ENCODE measurements at regions not wholly inside any gene's neighbourhood (a gene's known extent, or its start where the extent isn't known, plus 50 kb on each side); places are given as distances from the start of the nearest gene placed in this dataset.

DNA sequence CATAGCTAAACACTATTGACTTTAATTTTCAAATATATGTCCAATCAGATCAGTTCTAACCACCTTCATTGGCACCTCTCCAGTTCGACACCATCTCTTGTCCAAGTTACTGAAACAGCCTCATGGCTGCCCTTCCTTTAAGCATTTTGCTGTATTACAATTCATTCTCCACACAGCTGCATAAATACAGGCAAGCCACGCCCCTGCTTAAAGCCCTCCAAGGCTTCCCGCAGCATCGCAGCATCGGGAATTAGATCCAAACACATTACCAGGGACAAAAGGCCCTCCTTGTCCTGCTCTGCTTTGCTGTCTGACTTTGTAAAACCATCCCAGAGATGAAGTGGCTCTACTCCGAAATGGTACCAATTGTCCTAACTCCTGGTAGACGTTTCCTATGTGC is 75.1 kb upstream of the RAI14 start:
- no peaks in the 10 kb centered on the region for H3K27me3 ChIP-seq (ENCODE audit: insufficient read depth, low read length)
- no peaks in the 10 kb centered on the region for H3K36me3 ChIP-seq (ENCODE audit: insufficient read depth, low read length)
- no peak overlapping the region for H3K4me2 ChIP-seq (ENCODE audit: low read length)
- no peak for TF ChIP-seq EZH2 (IDR thresholded peaks at IDR 0.05; ENCODE audit: borderline replicate concordance, low read length)
- TF ChIP-seq, protein P1, sequence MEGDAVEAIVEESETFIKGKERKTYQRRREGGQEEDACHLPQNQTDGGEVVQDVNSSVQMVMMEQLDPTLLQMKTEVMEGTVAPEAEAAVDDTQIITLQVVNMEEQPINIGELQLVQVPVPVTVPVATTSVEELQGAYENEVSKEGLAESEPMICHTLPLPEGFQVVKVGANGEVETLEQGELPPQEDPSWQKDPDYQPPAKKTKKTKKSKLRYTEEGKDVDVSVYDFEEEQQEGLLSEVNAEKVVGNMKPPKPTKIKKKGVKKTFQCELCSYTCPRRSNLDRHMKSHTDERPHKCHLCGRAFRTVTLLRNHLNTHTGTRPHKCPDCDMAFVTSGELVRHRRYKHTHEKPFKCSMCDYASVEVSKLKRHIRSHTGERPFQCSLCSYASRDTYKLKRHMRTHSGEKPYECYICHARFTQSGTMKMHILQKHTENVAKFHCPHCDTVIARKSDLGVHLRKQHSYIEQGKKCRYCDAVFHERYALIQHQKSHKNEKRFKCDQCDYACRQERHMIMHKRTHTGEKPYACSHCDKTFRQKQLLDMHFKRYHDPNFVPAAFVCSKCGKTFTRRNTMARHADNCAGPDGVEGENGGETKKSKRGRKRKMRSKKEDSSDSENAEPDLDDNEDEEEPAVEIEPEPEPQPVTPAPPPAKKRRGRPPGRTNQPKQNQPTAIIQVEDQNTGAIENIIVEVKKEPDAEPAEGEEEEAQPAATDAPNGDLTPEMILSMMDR (IDR thresholded peaks at IDR 0.05; ENCODE audit: low read length) = no peak
- no peak overlapping the region for H3K9ac ChIP-seq (ENCODE audit: low read length)
- H2AFZ ChIP-seq (ENCODE audit: low read length) = no peak overlapping the region
- no peaks in the 10 kb centered on the region for H3F3A ChIP-seq (ENCODE audit: insufficient read depth, low read length)
- no peaks in the 10 kb centered on the region for H3K9me3 ChIP-seq (ENCODE audit: low read length)
- H3K4me3 ChIP-seq (ENCODE audit: low read depth, low read length, poor library complexity, severe bottlenecking) = no peak overlapping the region
- no peaks in the 10 kb centered on the region for H3K4me1 ChIP-seq (ENCODE audit: insufficient read depth, low read length, severe bottlenecking)
- H3K9me2 ChIP-seq (ENCODE audit: low read depth, low read length) = no peaks in the 10 kb centered on the region
- no peak overlapping the region for H3K27ac ChIP-seq (ENCODE audit: low read depth, low read length, poor library complexity, severe bottlenecking)
- no peaks in the 10 kb centered on the region for H3K79me2 ChIP-seq (ENCODE audit: insufficient read depth, low read length)
- H4K20me1 ChIP-seq (ENCODE audit: insufficient read depth, low read length) = no peaks in the 10 kb centered on the region

DNA sequence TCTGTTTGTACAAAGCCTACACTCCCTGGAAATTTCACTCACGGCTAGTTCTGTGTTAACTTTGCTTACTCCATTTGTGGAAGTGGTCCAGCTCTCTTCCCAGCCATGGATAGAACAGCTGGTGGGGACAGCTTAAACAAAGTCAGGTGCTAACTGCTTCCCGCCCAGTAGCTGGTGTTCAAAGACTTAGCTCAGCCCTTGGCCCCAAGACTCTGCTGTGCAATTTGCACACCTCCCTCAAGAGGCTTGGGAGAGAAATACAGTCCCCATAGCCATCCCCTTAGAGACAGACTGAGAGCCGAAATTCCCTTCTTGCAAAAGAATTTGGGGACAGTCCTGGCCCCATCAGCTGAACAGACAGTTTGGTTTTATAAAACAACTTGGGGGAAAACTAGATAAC is 73.8 kb upstream of the RAI14 start:
- no peaks in the 10 kb centered on the region for H3K9me3 ChIP-seq (ENCODE audit: low read length)
- no peak for TF ChIP-seq EZH2 (IDR thresholded peaks at IDR 0.05; ENCODE audit: borderline replicate concordance, low read length)
- TF ChIP-seq, protein P1 (IDR thresholded peaks at IDR 0.05; ENCODE audit: low read length) = no peak
- H3K27ac ChIP-seq (ENCODE audit: low read depth, low read length, poor library complexity, severe bottlenecking) = no peak overlapping the region
- H2AFZ ChIP-seq (ENCODE audit: low read length) = no peak overlapping the region
- H3K36me3 ChIP-seq (ENCODE audit: insufficient read depth, low read length) = no peaks in the 10 kb centered on the region
- H3K4me2 ChIP-seq (ENCODE audit: low read length) = no peak overlapping the region
- no peaks in the 10 kb centered on the region for H3K27me3 ChIP-seq (ENCODE audit: insufficient read depth, low read length)
- H3K9ac ChIP-seq (ENCODE audit: low read length) = no peak overlapping the region
- H3K4me1 ChIP-seq (ENCODE audit: insufficient read depth, low read length, severe bottlenecking) = no peaks in the 10 kb centered on the region
- no peaks in the 10 kb centered on the region for H3K9me2 ChIP-seq (ENCODE audit: low read depth, low read length)
- no peak overlapping the region for H3K4me3 ChIP-seq (ENCODE audit: low read depth, low read length, poor library complexity, severe bottlenecking)
- no peaks in the 10 kb centered on the region for H3F3A ChIP-seq (ENCODE audit: insufficient read depth, low read length)
- H4K20me1 ChIP-seq (ENCODE audit: insufficient read depth, low read length) = no peaks in the 10 kb centered on the region
- H3K79me2 ChIP-seq (ENCODE audit: insufficient read depth, low read length) = no peaks in the 10 kb centered on the region

DNA sequence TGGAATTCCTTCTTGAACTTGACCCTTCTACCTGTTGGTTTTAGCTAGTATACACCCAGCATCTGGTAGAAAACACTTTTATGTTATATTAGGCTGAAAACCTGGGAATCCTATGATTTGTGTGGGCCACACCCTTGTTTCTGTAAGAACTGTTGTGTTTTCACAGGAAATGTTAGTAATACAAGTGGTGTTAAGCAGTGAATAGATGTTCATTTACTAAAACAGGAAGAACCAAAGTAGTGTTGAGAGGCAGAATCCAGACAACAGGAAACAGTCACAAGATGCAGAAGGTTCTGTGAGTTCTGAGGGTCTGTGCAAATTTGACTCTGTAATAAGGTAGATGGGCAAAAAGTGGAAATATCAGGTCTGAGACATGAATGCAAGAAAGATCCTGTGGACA is 73.0 kb upstream of the RAI14 start:
- Histone ChIP-seq H3K4me3 (ENCODE audit: low read depth, low read length, poor library complexity, severe bottlenecking) (no peak overlapping the region), H3K36me3 (ENCODE audit: insufficient read depth, low read length) (no peaks in the 10 kb centered on the region), H3K79me2 (ENCODE audit: insufficient read depth, low read length) (no peaks in the 10 kb centered on the region), H3K27ac (ENCODE audit: low read depth, low read length, poor library complexity, severe bottlenecking) (no peak overlapping the region), H3K4me2 (ENCODE audit: low read length) (no peak overlapping the region), H3K9me2 (ENCODE audit: low read depth, low read length) (no peaks in the 10 kb centered on the region), H3K27me3 (ENCODE audit: insufficient read depth, low read length) (no peaks in the 10 kb centered on the region), H3K9me3 (ENCODE audit: low read length) (no peaks in the 10 kb centered on the region), H2AFZ (ENCODE audit: low read length) (no peak overlapping the region), H3K9ac (ENCODE audit: low read length) (no peak overlapping the region), H4K20me1 (ENCODE audit: insufficient read depth, low read length) (no peaks in the 10 kb centered on the region), H3K4me1 (ENCODE audit: insufficient read depth, low read length, severe bottlenecking) (no peaks in the 10 kb centered on the region), H3F3A (ENCODE audit: insufficient read depth, low read length) (no peaks in the 10 kb centered on the region)
- no peak for TF ChIP-seq EZH2 (IDR thresholded peaks at IDR 0.05; ENCODE audit: borderline replicate concordance, low read length)
- TF ChIP-seq, protein P1 (IDR thresholded peaks at IDR 0.05; ENCODE audit: low read length) = no peak

All from OCI-LY1 (cell line).